ENCODE measurements at regions not wholly inside any gene's neighbourhood (a gene's known extent, or its start where the extent isn't known, plus 50 kb on each side); places are given as distances from the start of the nearest gene placed in this dataset.
"Not testable (repeated sequence)": the region's sequence is repeated elsewhere in the genome, so short reads cannot be mapped to it uniquely, and the experiment has no call there.

GRCh38 chr7:39758234-39758970 is 135.0 kb downstream of the RALA start:
- DNase-seq (ENCODE audit: low read depth in 2 of 2) = no peak

- DNase-seq (ENCODE audit: low read depth in 2 of 2) = no peak
These were observed 138.1 kb downstream of the RALA start for GRCh38 chr7:39761449-39761848.

GRCh38 chr7:39762466-39762865 is 139.1 kb downstream of the RALA start:
- DNase-seq (ENCODE audit: low read depth in 2 of 2) = not testable (repeated sequence)

- not testable (repeated sequence) for DNase-seq (ENCODE audit: low read depth in 2 of 2)
These were observed 139.5 kb downstream of the RALA start for GRCh38 chr7:39762881-39763280.

- DNase-seq (ENCODE audit: low read depth in 2 of 2) = not testable (repeated sequence)
These were observed 142.5 kb downstream of the RALA start for GRCh38 chr7:39765833-39766232.

GRCh38 chr7:39768439-39768838 is 145.1 kb downstream of the RALA start:
- not testable (repeated sequence) for DNase-seq (ENCODE audit: low read depth in 2 of 2)

- DNase-seq (ENCODE audit: low read depth in 2 of 2) = not testable (repeated sequence)
These were observed 151.0 kb downstream of the RALA start for GRCh38 chr7:39774341-39774851.

- DNase-seq (ENCODE audit: low read depth in 2 of 2) = not testable (repeated sequence)
These were observed 158.2 kb downstream of the RALA start for GRCh38 chr7:39781557-39781956.

- DNase-seq (ENCODE audit: low read depth in 2 of 2) = not testable (repeated sequence)
These were observed 163.1 kb downstream of the RALA start for GRCh38 chr7:39786440-39786839.

- DNase-seq (ENCODE audit: low read depth in 2 of 2) = not testable (repeated sequence)
These were observed 159.0 kb upstream of the CDK13 start for GRCh38 chr7:39791035-39791434.

GRCh38 chr7:39791911-39792310 is 158.1 kb upstream of the CDK13 start:
- not testable (repeated sequence) for DNase-seq (ENCODE audit: low read depth in 2 of 2)

GRCh38 chr7:39793026-39793425 is 157.0 kb upstream of the CDK13 start:
- DNase-seq (ENCODE audit: low read depth in 2 of 2) = not testable (repeated sequence)

- not testable (repeated sequence) for DNase-seq (ENCODE audit: low read depth in 2 of 2)
These were observed 156.2 kb upstream of the CDK13 start for GRCh38 chr7:39793851-39794250.

GRCh38 chr7:39796947-39797346 is 153.1 kb upstream of the CDK13 start:
- not testable (repeated sequence) for DNase-seq (ENCODE audit: low read depth in 2 of 2)

- DNase-seq (ENCODE audit: low read depth in 2 of 2) = not testable (repeated sequence)
These were observed 152.0 kb upstream of the CDK13 start for GRCh38 chr7:39798077-39798476.

GRCh38 chr7:39808796-39809481 is 141.1 kb upstream of the CDK13 start:
- DNase-seq (ENCODE audit: low read depth in 2 of 2) = no peak

- no peak for DNase-seq (ENCODE audit: low read depth in 2 of 2)
These were observed 139.8 kb upstream of the CDK13 start for GRCh38 chr7:39810204-39810642.

GRCh38 chr7:39810710-39811109 is 139.3 kb upstream of the CDK13 start:
- DNase-seq (ENCODE audit: low read depth in 2 of 2) = no peak

GRCh38 chr7:39811161-39811614 is 138.9 kb upstream of the CDK13 start:
- no peak for DNase-seq (ENCODE audit: low read depth in 2 of 2)

- DNase-seq (ENCODE audit: low read depth in 2 of 2) = no peak
These were observed 133.5 kb upstream of the CDK13 start for GRCh38 chr7:39816462-39817060.

- DNase-seq (ENCODE audit: low read depth in 2 of 2) = no peak
These were observed 130.5 kb upstream of the CDK13 start for GRCh38 chr7:39819514-39819913.

GRCh38 chr7:39824456-39825200 is 125.4 kb upstream of the CDK13 start:
- DNase-seq (ENCODE audit: low read depth in 2 of 2) = no peak

All from stimulated activated CD4-positive, alpha-beta T cell treated with anti-CD3 and anti-CD28 coated beads, Interleukin-1b, Interleukin-23, amount 100 ng/mL, for 1 hour (primary cell).